ENCODE measurements at regions not wholly inside any gene's neighbourhood (a gene's known extent, or its start where the extent isn't known, plus 50 kb on each side); places are given as distances from the start of the nearest gene placed in this dataset.

DNA sequence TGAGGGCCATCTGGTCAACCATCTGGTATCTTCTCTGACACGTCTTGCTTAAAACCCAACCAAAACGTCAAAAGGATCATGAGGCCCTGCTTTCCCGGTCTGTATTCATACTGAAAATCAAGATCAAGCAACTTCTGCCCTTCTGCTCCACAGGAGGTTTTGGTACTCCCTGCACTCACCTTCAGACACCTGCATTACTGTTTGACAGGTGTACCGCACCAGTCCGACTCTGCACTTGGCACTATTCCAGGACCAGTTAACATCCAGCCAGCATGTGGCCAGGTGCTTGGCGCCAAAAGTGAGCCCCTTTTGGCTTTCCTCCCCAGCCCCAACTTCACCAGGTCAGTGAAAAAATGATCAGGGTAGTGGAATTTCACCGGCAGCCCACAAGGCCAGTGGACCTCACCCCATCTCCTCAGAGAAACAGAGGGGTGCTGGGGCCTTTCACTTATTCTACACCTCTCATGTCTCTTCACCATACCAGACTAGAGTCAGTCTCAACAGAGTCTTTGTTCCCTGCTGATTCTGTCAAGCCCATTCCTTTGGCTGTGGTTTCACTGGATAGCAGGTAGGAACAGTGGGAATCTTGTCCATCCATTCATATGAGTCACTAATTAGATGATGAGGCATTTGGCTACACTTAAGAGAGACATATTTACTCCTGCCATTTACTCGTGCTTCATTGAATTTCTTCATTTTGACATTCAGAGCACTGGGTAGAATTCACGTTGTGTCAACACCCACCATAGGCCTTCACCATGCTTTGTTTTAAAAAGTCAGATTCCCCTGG lies 85.3 kb downstream of the ZNF726 start:
- Histone ChIP-seq H3K36me3 (ENCODE audit: control insufficient read depth in 4 of 4, insufficient read depth in 4 of 4, low read length in 4 of 4) (no peaks in the 10 kb centered on the region), H3K27ac (ENCODE audit: low read depth in 1 of 2, low read length in 1 of 2) (no peak overlapping the region), H3K9ac (ENCODE audit: insufficient read depth in 1 of 2, low read length in 2 of 2) (no peak overlapping the region), H3K4me3 (no peak overlapping the region), H3K4me1 (ENCODE audit: control insufficient read depth in 5 of 5, insufficient read depth in 5 of 5, low read length in 5 of 5) (no peaks in the 10 kb centered on the region), H3K9me3 (ENCODE audit: control insufficient read depth in 4 of 4, insufficient read depth in 3 of 4, low read length in 3 of 4) (peaks cover 0 to 43% (median 13%) of the 10 kb centered on the region in 4 donors), H3K27me3 (ENCODE audit: control insufficient read depth in 3 of 3, insufficient read depth in 3 of 3, low read length in 2 of 3) (no peaks in the 10 kb centered on the region)
- TF ChIP-seq, protein P1, sequence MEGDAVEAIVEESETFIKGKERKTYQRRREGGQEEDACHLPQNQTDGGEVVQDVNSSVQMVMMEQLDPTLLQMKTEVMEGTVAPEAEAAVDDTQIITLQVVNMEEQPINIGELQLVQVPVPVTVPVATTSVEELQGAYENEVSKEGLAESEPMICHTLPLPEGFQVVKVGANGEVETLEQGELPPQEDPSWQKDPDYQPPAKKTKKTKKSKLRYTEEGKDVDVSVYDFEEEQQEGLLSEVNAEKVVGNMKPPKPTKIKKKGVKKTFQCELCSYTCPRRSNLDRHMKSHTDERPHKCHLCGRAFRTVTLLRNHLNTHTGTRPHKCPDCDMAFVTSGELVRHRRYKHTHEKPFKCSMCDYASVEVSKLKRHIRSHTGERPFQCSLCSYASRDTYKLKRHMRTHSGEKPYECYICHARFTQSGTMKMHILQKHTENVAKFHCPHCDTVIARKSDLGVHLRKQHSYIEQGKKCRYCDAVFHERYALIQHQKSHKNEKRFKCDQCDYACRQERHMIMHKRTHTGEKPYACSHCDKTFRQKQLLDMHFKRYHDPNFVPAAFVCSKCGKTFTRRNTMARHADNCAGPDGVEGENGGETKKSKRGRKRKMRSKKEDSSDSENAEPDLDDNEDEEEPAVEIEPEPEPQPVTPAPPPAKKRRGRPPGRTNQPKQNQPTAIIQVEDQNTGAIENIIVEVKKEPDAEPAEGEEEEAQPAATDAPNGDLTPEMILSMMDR (IDR thresholded peaks at IDR 0.05; ENCODE audit: control extremely low read depth, extremely low read depth): no peak
- 86 to 89% methylated on average over 9 of the region's 9 CpGs for WGBS, 2 donors
- DNase-seq: no peak
- no peak for ATAC-seq (ENCODE audit: insufficient read depth, low FRiP score)

DNA sequence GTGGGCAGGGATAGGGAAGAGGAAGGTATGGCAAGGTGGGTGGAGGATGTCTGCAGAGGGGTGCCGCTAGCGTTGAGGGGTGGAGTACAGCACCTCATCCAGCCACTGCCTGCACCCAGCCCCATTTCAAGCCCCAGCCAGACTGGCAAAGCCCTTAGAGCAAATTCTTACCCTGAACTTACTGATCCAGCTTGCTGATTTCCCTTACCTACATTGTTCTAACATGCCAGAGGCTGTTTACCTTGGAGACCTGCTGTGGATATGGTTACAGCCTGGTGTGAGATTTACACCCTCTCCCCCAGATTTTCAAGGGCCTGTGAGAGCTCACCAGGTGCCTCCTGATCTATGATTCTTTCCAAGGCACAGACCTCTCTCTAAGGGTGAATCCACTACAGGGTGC lies 86.0 kb downstream of the ZNF726 start:
- H3K9ac ChIP-seq (ENCODE audit: insufficient read depth in 1 of 2, low read length in 2 of 2): no peak overlapping the region
- H3K9me3 ChIP-seq (ENCODE audit: control insufficient read depth in 4 of 4, insufficient read depth in 3 of 4, low read length in 3 of 4): peaks cover 0 to 43% (median 13%) of the 10 kb centered on the region in 4 donors
- TF ChIP-seq, protein P1 (IDR thresholded peaks at IDR 0.05; ENCODE audit: control extremely low read depth, extremely low read depth): no peak
- H3K4me1 ChIP-seq (ENCODE audit: control insufficient read depth in 5 of 5, insufficient read depth in 5 of 5, low read length in 5 of 5): no peaks in the 10 kb centered on the region
- H3K36me3 ChIP-seq (ENCODE audit: control insufficient read depth in 4 of 4, insufficient read depth in 4 of 4, low read length in 4 of 4): no peaks in the 10 kb centered on the region
- ATAC-seq (ENCODE audit: insufficient read depth, low FRiP score) (no peak), DNase-seq (no peak)
- WGBS, 2 donors: 93 to 97% methylated on average over 2 of the region's 2 CpGs
- no peaks in the 10 kb centered on the region for H3K27me3 ChIP-seq (ENCODE audit: control insufficient read depth in 3 of 3, insufficient read depth in 3 of 3, low read length in 2 of 3)
- no peak overlapping the region for H3K27ac ChIP-seq (ENCODE audit: low read depth in 1 of 2, low read length in 1 of 2)
- H3K4me3 ChIP-seq: no peak overlapping the region

DNA sequence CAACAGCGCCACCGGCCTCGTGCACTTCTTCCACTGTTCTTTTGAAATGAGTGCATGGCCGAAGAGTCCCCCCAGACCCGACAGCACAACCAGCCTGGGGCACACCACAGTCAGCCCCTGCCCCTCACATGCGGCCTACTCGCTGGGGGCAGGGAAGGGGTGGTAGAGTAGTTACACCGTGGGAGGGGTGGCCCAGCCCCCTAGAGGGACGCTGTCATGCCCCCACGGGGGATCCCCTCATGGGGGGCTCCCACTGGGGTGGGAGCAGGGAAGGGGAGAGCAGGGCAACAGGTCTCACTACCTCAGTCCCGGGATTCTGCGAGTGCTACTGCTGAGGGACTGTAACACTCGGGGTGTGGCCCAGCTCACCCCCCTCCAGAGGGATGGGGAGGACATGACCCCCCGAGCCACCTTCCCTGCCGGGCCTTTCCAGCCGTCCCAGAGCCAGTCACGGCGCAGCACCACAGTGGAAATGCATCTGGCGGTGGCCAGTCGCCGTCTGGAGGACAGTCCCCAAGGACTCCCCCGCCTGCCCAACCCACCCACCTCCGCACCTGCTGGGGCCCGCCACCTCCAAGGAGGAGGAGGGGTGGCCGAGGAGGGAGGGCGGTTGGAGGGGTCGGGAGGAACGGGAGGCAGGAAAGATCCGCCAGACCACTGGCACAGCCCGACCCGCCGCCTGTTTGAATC lies 84.6 kb upstream of the ZNF254 start:
- 93 to 94% methylated on average over 30 to 32 of the region's 32 CpGs for WGBS, 2 donors
- Histone ChIP-seq H3K9me3 (ENCODE audit: control insufficient read depth in 4 of 4, insufficient read depth in 3 of 4, low read length in 3 of 4) (peaks cover 0 to 35% (median 12%) of the 10 kb centered on the region in 4 donors), H3K4me1 (ENCODE audit: control insufficient read depth in 5 of 5, insufficient read depth in 5 of 5, low read length in 5 of 5) (no peaks in the 10 kb centered on the region), H3K36me3 (ENCODE audit: control insufficient read depth in 4 of 4, insufficient read depth in 4 of 4, low read length in 4 of 4) (no peaks in the 10 kb centered on the region), H3K4me3 (no peak overlapping the region), H3K9ac (ENCODE audit: insufficient read depth in 1 of 2, low read length in 2 of 2) (no peak overlapping the region), H3K27ac (ENCODE audit: low read depth in 1 of 2, low read length in 1 of 2) (no peak overlapping the region), H3K27me3 (ENCODE audit: control insufficient read depth in 3 of 3, insufficient read depth in 3 of 3, low read length in 2 of 3) (no peaks in the 10 kb centered on the region)
- ATAC-seq (ENCODE audit: insufficient read depth, low FRiP score) (no peak), DNase-seq (no peak)
- TF ChIP-seq, protein P1 (IDR thresholded peaks at IDR 0.05; ENCODE audit: control extremely low read depth, extremely low read depth): no peak

All from lung (tissue), 11 donors.